GM18508 (cell line): ENCODE measurements at regions not wholly inside any gene's neighbourhood (a gene's known extent, or its start where the extent isn't known, plus 50 kb on each side); places are given as distances from the start of the nearest gene placed in this dataset.

Experiments used
- ATAC-seq: cut with Tn5 transposase; IDR thresholded peaks from one replicate; pipeline ENCODE4 v1.9.1; 2021; ENCODE audit warnings: moderate number of reproducible peaks; ENCODE audit not compliant: insufficient read depth, unreplicated experiment

- ATAC-seq: no peak
These were observed 232.9 kb upstream of the F9 start for GRCh38 chrX:139297638-139298037.

- no peak for ATAC-seq
These were observed 236.5 kb upstream of the F9 start for GRCh38 chrX:139293991-139294390.

- peak; percentile 76 for ATAC-seq
These were observed 240.2 kb upstream of the F9 start for GRCh38 chrX:139290310-139290709.

- ATAC-seq: no peak
These were observed 243.2 kb upstream of the F9 start for GRCh38 chrX:139287155-139287924.

GRCh38 chrX:139286342-139286741 lies 244.2 kb upstream of the F9 start:
- no peak for ATAC-seq

GRCh38 chrX:139267851-139268250 lies 262.7 kb upstream of the F9 start:
- ATAC-seq: no peak

- ATAC-seq: no peak
These were observed 284.2 kb upstream of the F9 start for GRCh38 chrX:139246295-139246694.

- no peak for ATAC-seq
These were observed 293.4 kb upstream of the F9 start for GRCh38 chrX:139237141-139237540.

GRCh38 chrX:139234898-139235297 lies 295.6 kb upstream of the F9 start:
- no peak for ATAC-seq

GRCh38 chrX:139224953-139225665 lies 305.4 kb upstream of the F9 start:
- no peak for ATAC-seq

GRCh38 chrX:139222511-139223200 lies 307.9 kb upstream of the F9 start:
- ATAC-seq: no peak

- no peak for ATAC-seq
These were observed 317.3 kb upstream of the F9 start for GRCh38 chrX:139213241-139213709.

GRCh38 chrX:139211568-139212182 lies 318.9 kb upstream of the F9 start:
- no peak for ATAC-seq

- ATAC-seq: no peak
These were observed 321.2 kb upstream of the F9 start for GRCh38 chrX:139209342-139209741.

- no peak for ATAC-seq
These were observed 322.9 kb upstream of the F9 start for GRCh38 chrX:139207655-139208054.

- no peak for ATAC-seq
These were observed 323.6 kb upstream of the F9 start for GRCh38 chrX:139206914-139207313.

- no peak for ATAC-seq
These were observed 325.5 kb upstream of the F9 start for GRCh38 chrX:139204898-139205667.

- ATAC-seq: no peak
These were observed 326.0 kb upstream of the F9 start for GRCh38 chrX:139204571-139204897.

- ATAC-seq: no peak
These were observed 326.6 kb upstream of the F9 start for GRCh38 chrX:139203651-139204570.
